Sigmoid colon (tissue), 4 donors: ENCODE measurements at regions not wholly inside any gene's neighbourhood (a gene's known extent, or its start where the extent isn't known, plus 50 kb on each side); places are given as distances from the start of the nearest gene placed in this dataset.

Experiments used
- CTCF ChIP-seq, 4 experiments: fragments of 450-650 bp in 3 of 4; fragments of 200-600 bp in 1 of 4; IDR thresholded peaks; one replicate each; pipeline ENCODE4 v1.5.1; 2016 to 2019; ENCODE audit warnings: antibody characterized with exemption in 4 of 4, mild to moderate bottlenecking in 3 of 4, moderate library complexity in 2 of 4
- EP300 ChIP-seq, 4 donors: sonication (generic); formaldehyde crosslinking; IDR thresholded peaks; one replicate each; pipeline ENCODE4 v1.6.1; 2017; ENCODE audit warnings: antibody characterized with exemption in 4 of 4
- POLR2A ChIP-seq, 2 donors: fragments of 450-650 bp; IDR thresholded peaks; one replicate each; pipeline ENCODE4 v1.6.1; 2016; ENCODE audit warnings: antibody characterized with exemption in 2 of 2, mild to moderate bottlenecking in 2 of 2, moderate library complexity in 2 of 2
- POLR2AphosphoS5 ChIP-seq, 4 donors: sonication (generic); formaldehyde crosslinking; IDR thresholded peaks; one replicate each; pipeline ENCODE4 v1.6.1; 2017; ENCODE audit warnings: antibody characterized with exemption in 4 of 4

GRCh38 chr3:153600896-153601295 lies 438.9 kb downstream of the RAP2B start:
- TF ChIP-seq POLR2AphosphoS5 (IDR thresholded peaks at IDR 0.05) (no peak), POLR2A (IDR thresholded peaks at IDR 0.05) (no peak), CTCF (IDR thresholded peaks at IDR 0.05) (no peak), EP300 (IDR thresholded peaks at IDR 0.05) (no peak)
